Smooth muscle cell (in vitro differentiated cells): ENCODE measurements at regions not wholly inside any gene's neighbourhood (a gene's known extent, or its start where the extent isn't known, plus 50 kb on each side); places are given as distances from the start of the nearest gene placed in this dataset.

Experiments used
- DNase-seq: peaks from one replicate; lab custom pipeline; 2025; ENCODE audit not compliant: unreplicated experiment; lab: John Stamatoyannopoulos, UW
- H2AFZ ChIP-seq: fragments of 200-600 bp; sonication (generic); 2 replicates; pipeline ENCODE4 v1.6.0; 2016; ENCODE audit warnings: antibody characterized with exemption, low read depth, mild to moderate bottlenecking
- H3F3A ChIP-seq: fragments of 200-600 bp; sonication (generic); 2 replicates; pipeline ENCODE4 v1.6.0; 2017; ENCODE audit warnings: antibody characterized with exemption, low read depth
- H3K27ac ChIP-seq: fragments of 200-600 bp; sonication (generic); 2 replicates; pipeline ENCODE4 v1.5.1; 2016; ENCODE audit warnings: low read depth, mild to moderate bottlenecking
- H3K27me3 ChIP-seq: fragments of 200-600 bp; sonication (generic); 2 replicates; pipeline ENCODE4 v1.6.1; 2016; ENCODE audit warnings: low read depth, mild to moderate bottlenecking
- H3K36me3 ChIP-seq: fragments of 200-600 bp; sonication (generic); 2 replicates; pipeline ENCODE4 v1.5.1; 2016; ENCODE audit warnings: low read depth
- H3K4me1 ChIP-seq: fragments of 200-600 bp; sonication (generic); 2 replicates; pipeline ENCODE4 v1.5.1; 2016; ENCODE audit warnings: low read depth
- H3K4me2 ChIP-seq: fragments of 200-600 bp; sonication (generic); 2 replicates; pipeline ENCODE4 v1.6.0; 2016; ENCODE audit warnings: mild to moderate bottlenecking
- H3K4me3 ChIP-seq: fragments of 200-600 bp; sonication (generic); 2 replicates; pipeline ENCODE4 v1.5.1; 2016; ENCODE audit warnings: mild to moderate bottlenecking
- H3K79me2 ChIP-seq: fragments of 200-600 bp; sonication (generic); 2 replicates; pipeline ENCODE4 v1.6.0; 2016; ENCODE audit warnings: low read depth, mild to moderate bottlenecking
- H3K9ac ChIP-seq: fragments of 200-600 bp; sonication (generic); 2 replicates; pipeline ENCODE4 v1.6.0; 2016; ENCODE audit warnings: low read depth
- H3K9me3 ChIP-seq: fragments of 200-600 bp; sonication (generic); replicated peaks from 2 replicates; pipeline ENCODE4 v1.5.1; 2016; ENCODE audit warnings: low read depth
- H4K20me1 ChIP-seq: fragments of 200-600 bp; sonication (generic); 2 replicates; pipeline ENCODE4 v1.6.0; 2016; ENCODE audit warnings: low read depth
- CTCF ChIP-seq: fragments of 200-600 bp; sonication (generic); IDR thresholded peaks from 2 replicates; pipeline ENCODE4 v1.5.1; 2017; ENCODE audit warnings: borderline replicate concordance, mild to moderate bottlenecking, antibody characterized with exemption; ENCODE audit not compliant: insufficient read depth, poor library complexity, severe bottlenecking
- WGBS: methylation state at CpG from one replicate; pipeline ENCODE4 v1.1.7; 2016; ENCODE audit warnings: low lambda C conversion rate; 5-methylcytosine and 5-hydroxymethylcytosine counted together

GRCh38 chr6:137724495-137725211, 142.4 kb upstream of the TNFAIP3 start:
- no peak for TF ChIP-seq CTCF
- no peak overlapping the region for H3K27ac ChIP-seq
- DNase-seq = no peak
- no peaks in the 10 kb centered on the region for H4K20me1 ChIP-seq
- H3K4me3 ChIP-seq = no peak overlapping the region
- no peak overlapping the region for H3K9ac ChIP-seq
- peaks cover 8% of the 10 kb centered on the region for H3F3A ChIP-seq
- no peaks in the 10 kb centered on the region for H3K9me3 ChIP-seq
- H3K4me2 ChIP-seq = no peak overlapping the region
- no peaks in the 10 kb centered on the region for H3K4me1 ChIP-seq
- H2AFZ ChIP-seq = no peak overlapping the region
- no peaks in the 10 kb centered on the region for H3K27me3 ChIP-seq
- 96% methylated on average over 10 of the region's 10 CpGs for WGBS
- H3K36me3 ChIP-seq = no peaks in the 10 kb centered on the region
- no peaks in the 10 kb centered on the region for H3K79me2 ChIP-seq

- no peak overlapping the region for H3K4me2 ChIP-seq
- H3K27ac ChIP-seq = no peak overlapping the region
- H3K36me3 ChIP-seq = no peaks in the 10 kb centered on the region
- H3K4me3 ChIP-seq = no peak overlapping the region
- H3K79me2 ChIP-seq = no peaks in the 10 kb centered on the region
- H2AFZ ChIP-seq = no peak overlapping the region
- no peak overlapping the region for H3K9ac ChIP-seq
- DNase-seq = no peak
- no peaks in the 10 kb centered on the region for H3K27me3 ChIP-seq
- H3K4me1 ChIP-seq = no peaks in the 10 kb centered on the region
- TF ChIP-seq CTCF = no peak
- no peaks in the 10 kb centered on the region for H3K9me3 ChIP-seq
- peaks cover 8% of the 10 kb centered on the region for H3F3A ChIP-seq
- H4K20me1 ChIP-seq = no peaks in the 10 kb centered on the region
- WGBS = 96% methylated on average over 2 of the region's 2 CpGs
Observed at GRCh38 chr6:137725949-137726348, 141.1 kb upstream of the TNFAIP3 start.

- Histone ChIP-seq H3K4me1 (no peaks in the 10 kb centered on the region), H3K9ac (no peak overlapping the region), H3K4me3 (no peak overlapping the region), H4K20me1 (no peaks in the 10 kb centered on the region), H3K9me3 (no peaks in the 10 kb centered on the region), H3K4me2 (no peak overlapping the region), H3K27ac (no peak overlapping the region), H3F3A (peaks cover 11% of the 10 kb centered on the region), H3K79me2 (no peaks in the 10 kb centered on the region), H2AFZ (no peak overlapping the region), H3K36me3 (no peaks in the 10 kb centered on the region), H3K27me3 (no peaks in the 10 kb centered on the region)
- 100% methylated on average over 1 of the region's 1 CpG for WGBS
- DNase-seq = no peak
- TF ChIP-seq CTCF = no peak
Observed at GRCh38 chr6:137726582-137726981, 140.5 kb upstream of the TNFAIP3 start.

GRCh38 chr6:137727216-137727765, 139.8 kb upstream of the TNFAIP3 start:
- Histone ChIP-seq H3K79me2 (no peaks in the 10 kb centered on the region), H3F3A (peaks cover 13% of the 10 kb centered on the region), H3K4me3 (no peak overlapping the region), H3K4me1 (peaks cover 4% of the 10 kb centered on the region), H3K27me3 (no peaks in the 10 kb centered on the region), H3K27ac (peak overlapping the region; percentile 44), H4K20me1 (no peaks in the 10 kb centered on the region), H3K9ac (no peak overlapping the region), H2AFZ (no peak overlapping the region), H3K9me3 (no peaks in the 10 kb centered on the region), H3K4me2 (peak overlapping the region; percentile 3), H3K36me3 (no peaks in the 10 kb centered on the region)
- no peak for TF ChIP-seq CTCF
- DNase-seq = no peak
- WGBS = 26% methylated on average over 4 of the region's 4 CpGs
